Coronary artery (tissue), 2 donors: ENCODE measurements at regions not wholly inside any gene's neighbourhood (a gene's known extent, or its start where the extent isn't known, plus 50 kb on each side); places are given as distances from the start of the nearest gene placed in this dataset.

Experiments used
- DNase-seq: peaks from one replicate; pipeline ENCODE4 v3.0.0-alpha.2; 2017; ENCODE audit warnings: low spot score
- H3K27ac ChIP-seq, 2 donors: fragments of 200-600 bp; sonication (generic); one replicate each; pipeline ENCODE4 v1.5.1; 2016 to 2019
- H3K4me3 ChIP-seq: fragments of 200-600 bp; sonication (generic); 2 replicates; pipeline ENCODE4 v1.5.1; 2016; ENCODE audit warnings: mild to moderate bottlenecking, moderate library complexity
- TF ChIP-seq, protein P1 (sequence below): fragments of 200-600 bp; sonication (generic); IDR thresholded peaks from one replicate; pipeline ENCODE4 v1.5.1; 2019; ENCODE audit warnings: antibody characterized with exemption

DNA sequence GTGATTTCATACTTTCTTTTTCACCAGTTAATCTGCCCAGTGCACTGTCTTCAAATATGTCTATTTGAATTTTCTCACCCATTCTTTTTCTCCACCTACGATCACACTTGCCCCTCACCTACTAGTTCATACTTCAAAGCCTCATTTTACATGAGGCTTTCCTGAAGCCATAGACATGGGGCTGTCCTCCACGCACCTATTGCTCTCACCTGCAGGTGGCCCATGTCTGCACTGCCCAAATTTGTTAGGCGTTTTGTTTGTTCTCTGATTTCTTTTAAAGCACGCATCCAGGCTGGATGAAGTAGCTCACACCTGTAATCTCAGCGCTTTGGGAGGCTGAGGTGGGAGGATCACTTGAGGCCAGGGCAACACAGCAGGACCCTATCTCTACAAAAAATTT is 106.8 kb upstream of the RIPOR2 start:
- DNase-seq, result no peak
- H3K27ac ChIP-seq, result no peak overlapping the region
- H3K4me3 ChIP-seq, result no peak overlapping the region
- TF ChIP-seq, protein P1, sequence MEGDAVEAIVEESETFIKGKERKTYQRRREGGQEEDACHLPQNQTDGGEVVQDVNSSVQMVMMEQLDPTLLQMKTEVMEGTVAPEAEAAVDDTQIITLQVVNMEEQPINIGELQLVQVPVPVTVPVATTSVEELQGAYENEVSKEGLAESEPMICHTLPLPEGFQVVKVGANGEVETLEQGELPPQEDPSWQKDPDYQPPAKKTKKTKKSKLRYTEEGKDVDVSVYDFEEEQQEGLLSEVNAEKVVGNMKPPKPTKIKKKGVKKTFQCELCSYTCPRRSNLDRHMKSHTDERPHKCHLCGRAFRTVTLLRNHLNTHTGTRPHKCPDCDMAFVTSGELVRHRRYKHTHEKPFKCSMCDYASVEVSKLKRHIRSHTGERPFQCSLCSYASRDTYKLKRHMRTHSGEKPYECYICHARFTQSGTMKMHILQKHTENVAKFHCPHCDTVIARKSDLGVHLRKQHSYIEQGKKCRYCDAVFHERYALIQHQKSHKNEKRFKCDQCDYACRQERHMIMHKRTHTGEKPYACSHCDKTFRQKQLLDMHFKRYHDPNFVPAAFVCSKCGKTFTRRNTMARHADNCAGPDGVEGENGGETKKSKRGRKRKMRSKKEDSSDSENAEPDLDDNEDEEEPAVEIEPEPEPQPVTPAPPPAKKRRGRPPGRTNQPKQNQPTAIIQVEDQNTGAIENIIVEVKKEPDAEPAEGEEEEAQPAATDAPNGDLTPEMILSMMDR, result no peak

DNA sequence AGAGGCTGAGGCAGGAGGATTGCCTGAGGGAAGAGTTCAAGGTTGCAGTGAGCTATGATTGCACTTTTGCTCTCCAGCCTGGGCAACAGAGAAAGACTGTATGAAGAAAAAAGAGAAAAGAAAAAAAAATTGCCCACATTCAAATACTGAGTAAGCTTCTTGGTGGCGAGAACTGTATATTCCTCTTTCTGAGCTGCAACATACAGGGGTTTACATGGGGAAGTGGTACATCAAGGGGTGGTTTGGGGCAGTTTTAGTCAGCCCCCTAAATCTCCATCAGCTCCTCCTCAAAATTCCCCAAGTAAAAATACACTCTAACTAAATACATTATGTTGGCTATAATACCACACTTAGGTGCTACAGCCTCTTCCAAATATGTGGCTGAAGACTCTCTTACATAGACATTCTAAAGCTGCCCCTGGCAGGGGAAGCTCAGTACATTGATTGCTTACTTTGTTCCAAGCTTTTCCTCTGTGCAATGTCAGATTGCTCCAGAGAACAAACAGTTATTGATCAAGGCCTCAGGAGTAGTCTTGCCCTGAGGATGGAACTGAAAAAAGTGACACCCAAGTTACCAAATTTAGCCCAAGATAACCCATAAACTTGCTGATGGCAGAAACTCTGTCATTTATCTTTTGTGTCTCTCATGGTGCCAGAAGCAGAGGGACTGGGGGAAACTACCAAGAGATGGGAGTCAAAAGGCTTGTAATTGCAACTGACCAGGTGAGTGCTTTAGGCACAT is 107.4 kb upstream of the RIPOR2 start:
- H3K4me3 ChIP-seq, result no peak overlapping the region
- no peak for DNase-seq
- TF ChIP-seq, protein P1, result no peak
- no peak overlapping the region for H3K27ac ChIP-seq

DNA sequence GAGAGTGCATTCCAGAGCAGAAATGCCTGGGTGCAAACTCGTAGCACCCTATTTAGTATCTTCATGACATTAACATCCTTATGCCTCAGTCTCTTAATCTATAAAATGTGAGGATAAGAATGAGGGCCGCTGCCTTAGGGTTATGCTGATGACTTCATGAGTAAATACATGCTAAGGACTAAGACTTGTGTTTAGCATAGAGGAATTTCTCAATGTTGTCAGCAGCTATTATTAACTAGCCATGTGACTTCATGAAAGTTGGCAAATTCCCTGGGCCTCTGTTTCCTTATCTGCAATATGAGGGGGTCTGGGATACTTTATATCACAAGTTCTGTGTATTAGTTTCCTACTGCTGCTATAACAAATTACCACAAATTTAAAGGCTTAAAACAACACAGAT is 108.1 kb upstream of the RIPOR2 start:
- TF ChIP-seq, protein P1, result no peak

GRCh38 chr6:25046942-25047341 is 111.2 kb upstream of the RIPOR2 start:
- DNase-seq, result no peak
- Histone ChIP-seq H3K27ac (no peak overlapping the region), H3K4me3 (no peak overlapping the region)
- TF ChIP-seq, protein P1, result no peak

More for the DNA sequence above, 108.1 kb upstream of the RIPOR2 start:
- no peak for DNase-seq
- Histone ChIP-seq H3K4me3 (no peak overlapping the region), H3K27ac (no peak overlapping the region)

- DNase-seq, result no peak
Measured at GRCh38 chr6:25050356-25050755, 114.6 kb upstream of the RIPOR2 start.

GRCh38 chr6:25051083-25051482 is 115.3 kb upstream of the RIPOR2 start:
- Histone ChIP-seq H3K27ac (no peak overlapping the region), H3K4me3 (no peak overlapping the region)
- no peak for DNase-seq
- TF ChIP-seq, protein P1, result no peak

More at GRCh38 chr6:25050356-25050755, 114.6 kb upstream of the RIPOR2 start:
- TF ChIP-seq, protein P1, result no peak
- Histone ChIP-seq H3K27ac (no peak overlapping the region), H3K4me3 (no peak overlapping the region)

- H3K4me3 ChIP-seq, result no peak overlapping the region
- no peak for DNase-seq
- TF ChIP-seq, protein P1, result no peak
- no peak overlapping the region for H3K27ac ChIP-seq
Measured at GRCh38 chr6:25052181-25052580, 116.4 kb upstream of the RIPOR2 start.
